SHP77 (cell line): ENCODE measurements at regions not wholly inside any gene's neighbourhood (a gene's known extent, or its start where the extent isn't known, plus 50 kb on each side); places are given as distances from the start of the nearest gene placed in this dataset.

ENCODE experiments used
- DNase-seq, 2 experiments: peaks; one replicate each; lab custom pipeline; 2025; lab: John Stamatoyannopoulos, UW

GRCh38 chr18:78900938-78901909 is 78.4 kb upstream of the SALL3 start:
- no peak for DNase-seq

- DNase-seq, result no peak
Measured at GRCh38 chr18:78901923-78902794, 77.5 kb upstream of the SALL3 start.

GRCh38 chr18:78902795-78903435 is 76.7 kb upstream of the SALL3 start:
- no peak for DNase-seq

- no peak for DNase-seq
Measured at GRCh38 chr18:78903436-78904178, 76.0 kb upstream of the SALL3 start.

GRCh38 chr18:78904179-78904531 is 75.5 kb upstream of the SALL3 start:
- no peak for DNase-seq

- DNase-seq, result no peak
Measured at GRCh38 chr18:78905334-78905733, 74.3 kb upstream of the SALL3 start.

- no peak for DNase-seq
Measured at GRCh38 chr18:78906066-78906465, 73.6 kb upstream of the SALL3 start.

GRCh38 chr18:78908462-78909260 is 71.0 kb upstream of the SALL3 start:
- no peak for DNase-seq

GRCh38 chr18:78911751-78912283 is 67.8 kb upstream of the SALL3 start:
- DNase-seq, result no peak

- DNase-seq, result no peak
Measured at GRCh38 chr18:78912336-78912735, 67.3 kb upstream of the SALL3 start.

GRCh38 chr18:78912844-78913243 is 66.8 kb upstream of the SALL3 start:
- no peak for DNase-seq

GRCh38 chr18:78913395-78913794 is 66.2 kb upstream of the SALL3 start:
- no peak for DNase-seq

- DNase-seq, result no peak
Measured at GRCh38 chr18:78913830-78914231, 65.8 kb upstream of the SALL3 start.

GRCh38 chr18:78914249-78914935 is 65.2 kb upstream of the SALL3 start:
- DNase-seq, result no peak

- DNase-seq, result no peak
Measured at GRCh38 chr18:78915446-78916008, 64.1 kb upstream of the SALL3 start.

- DNase-seq, result no peak
Measured at GRCh38 chr18:78918707-78919106, 60.9 kb upstream of the SALL3 start.

GRCh38 chr18:78919956-78920355 is 59.7 kb upstream of the SALL3 start:
- no peak for DNase-seq

- DNase-seq, result no peak
Measured at GRCh38 chr18:78920456-78921138, 59.0 kb upstream of the SALL3 start.

- DNase-seq, result no peak
Measured at GRCh38 chr18:78922856-78923255, 56.8 kb upstream of the SALL3 start.
